ENCODE measurements at regions not wholly inside any gene's neighbourhood (a gene's known extent, or its start where the extent isn't known, plus 50 kb on each side); places are given as distances from the start of the nearest gene placed in this dataset.

GRCh38 chr15:25184356-25185155 lies 229.8 kb downstream of the SNRPN start:
- TF ChIP-seq, protein P1, sequence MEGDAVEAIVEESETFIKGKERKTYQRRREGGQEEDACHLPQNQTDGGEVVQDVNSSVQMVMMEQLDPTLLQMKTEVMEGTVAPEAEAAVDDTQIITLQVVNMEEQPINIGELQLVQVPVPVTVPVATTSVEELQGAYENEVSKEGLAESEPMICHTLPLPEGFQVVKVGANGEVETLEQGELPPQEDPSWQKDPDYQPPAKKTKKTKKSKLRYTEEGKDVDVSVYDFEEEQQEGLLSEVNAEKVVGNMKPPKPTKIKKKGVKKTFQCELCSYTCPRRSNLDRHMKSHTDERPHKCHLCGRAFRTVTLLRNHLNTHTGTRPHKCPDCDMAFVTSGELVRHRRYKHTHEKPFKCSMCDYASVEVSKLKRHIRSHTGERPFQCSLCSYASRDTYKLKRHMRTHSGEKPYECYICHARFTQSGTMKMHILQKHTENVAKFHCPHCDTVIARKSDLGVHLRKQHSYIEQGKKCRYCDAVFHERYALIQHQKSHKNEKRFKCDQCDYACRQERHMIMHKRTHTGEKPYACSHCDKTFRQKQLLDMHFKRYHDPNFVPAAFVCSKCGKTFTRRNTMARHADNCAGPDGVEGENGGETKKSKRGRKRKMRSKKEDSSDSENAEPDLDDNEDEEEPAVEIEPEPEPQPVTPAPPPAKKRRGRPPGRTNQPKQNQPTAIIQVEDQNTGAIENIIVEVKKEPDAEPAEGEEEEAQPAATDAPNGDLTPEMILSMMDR (IDR thresholded peaks at IDR 0.05; ENCODE audit: extremely low read depth, low read depth, low read length) = no peak
- H2AFZ ChIP-seq (ENCODE audit: low read length) = no peak overlapping the region
- no peak overlapping the region for H3K27ac ChIP-seq (ENCODE audit: low read depth, low read length)
- no peaks in the 10 kb centered on the region for H3K36me3 ChIP-seq (ENCODE audit: insufficient read depth, low read length)
- H4K20me1 ChIP-seq (ENCODE audit: insufficient read depth, low read length) = no peaks in the 10 kb centered on the region
- no peak overlapping the region for H3K4me3 ChIP-seq (ENCODE audit: insufficient read depth, low read length)
- no peaks in the 10 kb centered on the region for H3K4me1 ChIP-seq (ENCODE audit: insufficient read depth, low read length)
- peak; percentile 45 for DNase-seq (ENCODE audit: insufficient read length, low spot score, missing footprints)
- H3K9me3 ChIP-seq (ENCODE audit: low read depth, low read length) = no peaks in the 10 kb centered on the region
- H3K27me3 ChIP-seq (ENCODE audit: insufficient read depth, low read length) = no peaks in the 10 kb centered on the region
- H3K79me2 ChIP-seq (ENCODE audit: insufficient read depth, low read length) = no peaks in the 10 kb centered on the region
- no peak overlapping the region for H3K4me2 ChIP-seq (ENCODE audit: insufficient read depth, low read length)

- no peaks in the 10 kb centered on the region for H3K4me1 ChIP-seq (ENCODE audit: insufficient read depth, low read length)
- no peaks in the 10 kb centered on the region for H3K9me3 ChIP-seq (ENCODE audit: low read depth, low read length)
- TF ChIP-seq, protein P1 (IDR thresholded peaks at IDR 0.05; ENCODE audit: extremely low read depth, low read depth, low read length) = no peak
- no peak overlapping the region for H3K27ac ChIP-seq (ENCODE audit: low read depth, low read length)
- no peaks in the 10 kb centered on the region for H3K36me3 ChIP-seq (ENCODE audit: insufficient read depth, low read length)
- no peaks in the 10 kb centered on the region for H3K27me3 ChIP-seq (ENCODE audit: insufficient read depth, low read length)
- H2AFZ ChIP-seq (ENCODE audit: low read length) = no peak overlapping the region
- H3K4me2 ChIP-seq (ENCODE audit: insufficient read depth, low read length) = no peak overlapping the region
- no peak overlapping the region for H3K4me3 ChIP-seq (ENCODE audit: insufficient read depth, low read length)
- DNase-seq (ENCODE audit: insufficient read length, low spot score, missing footprints) = peak; percentile 84
- no peaks in the 10 kb centered on the region for H4K20me1 ChIP-seq (ENCODE audit: insufficient read depth, low read length)
- no peaks in the 10 kb centered on the region for H3K79me2 ChIP-seq (ENCODE audit: insufficient read depth, low read length)
Observed at GRCh38 chr15:25185156-25185710, 230.4 kb downstream of the SNRPN start.

DNA sequence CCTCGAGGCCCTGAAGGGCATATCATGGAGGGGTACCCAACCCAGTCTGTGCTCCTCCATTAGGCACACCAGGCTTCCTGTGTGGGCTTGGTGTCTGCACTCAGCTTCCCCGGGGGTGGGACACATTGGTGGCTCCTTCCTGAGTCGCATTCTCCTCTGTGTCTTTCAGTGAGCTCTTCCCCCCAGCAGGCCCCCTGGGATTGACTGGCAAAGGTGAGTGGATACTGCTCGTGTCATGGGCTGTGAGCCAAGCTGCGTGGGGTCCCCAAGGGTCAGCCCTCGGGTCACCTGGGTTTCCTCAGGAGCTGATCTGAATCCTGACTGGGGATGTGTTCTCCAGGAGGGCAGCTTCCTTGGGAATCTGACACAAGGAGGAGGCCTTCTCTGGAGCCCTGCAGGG lies 231.0 kb downstream of the SNRPN start:
- H4K20me1 ChIP-seq (ENCODE audit: insufficient read depth, low read length) = no peaks in the 10 kb centered on the region
- no peaks in the 10 kb centered on the region for H3K27me3 ChIP-seq (ENCODE audit: insufficient read depth, low read length)
- no peak overlapping the region for H3K27ac ChIP-seq (ENCODE audit: low read depth, low read length)
- no peak overlapping the region for H2AFZ ChIP-seq (ENCODE audit: low read length)
- TF ChIP-seq, protein P1 (IDR thresholded peaks at IDR 0.05; ENCODE audit: extremely low read depth, low read depth, low read length) = no peak
- H3K9me3 ChIP-seq (ENCODE audit: low read depth, low read length) = no peaks in the 10 kb centered on the region
- H3K79me2 ChIP-seq (ENCODE audit: insufficient read depth, low read length) = no peaks in the 10 kb centered on the region
- H3K4me1 ChIP-seq (ENCODE audit: insufficient read depth, low read length) = no peaks in the 10 kb centered on the region
- H3K4me3 ChIP-seq (ENCODE audit: insufficient read depth, low read length) = no peak overlapping the region
- H3K36me3 ChIP-seq (ENCODE audit: insufficient read depth, low read length) = no peaks in the 10 kb centered on the region
- DNase-seq (ENCODE audit: insufficient read length, low spot score, missing footprints) = peak; percentile 79
- no peak overlapping the region for H3K4me2 ChIP-seq (ENCODE audit: insufficient read depth, low read length)

GRCh38 chr15:25186411-25186810 lies 231.6 kb downstream of the SNRPN start:
- Histone ChIP-seq H3K4me2 (ENCODE audit: insufficient read depth, low read length) (no peak overlapping the region), H3K79me2 (ENCODE audit: insufficient read depth, low read length) (no peaks in the 10 kb centered on the region), H2AFZ (ENCODE audit: low read length) (no peak overlapping the region), H4K20me1 (ENCODE audit: insufficient read depth, low read length) (no peaks in the 10 kb centered on the region), H3K27me3 (ENCODE audit: insufficient read depth, low read length) (no peaks in the 10 kb centered on the region), H3K4me3 (ENCODE audit: insufficient read depth, low read length) (no peak overlapping the region), H3K27ac (ENCODE audit: low read depth, low read length) (no peak overlapping the region), H3K4me1 (ENCODE audit: insufficient read depth, low read length) (no peaks in the 10 kb centered on the region), H3K9me3 (ENCODE audit: low read depth, low read length) (no peaks in the 10 kb centered on the region), H3K36me3 (ENCODE audit: insufficient read depth, low read length) (no peaks in the 10 kb centered on the region)
- TF ChIP-seq, protein P1 (IDR thresholded peaks at IDR 0.05; ENCODE audit: extremely low read depth, low read depth, low read length) = no peak
- no peak for DNase-seq (ENCODE audit: insufficient read length, low spot score, missing footprints)

Data from osteoblast (primary cell).